ENCODE measurements at regions not wholly inside any gene's neighbourhood (a gene's known extent, or its start where the extent isn't known, plus 50 kb on each side); places are given as distances from the start of the nearest gene placed in this dataset.
"Not testable (repeated sequence)": the region's sequence is repeated elsewhere in the genome, so short reads cannot be mapped to it uniquely, and the experiment has no call there.

- DNase-seq (ENCODE audit: low spot score) = no peak
These were observed 446.6 kb downstream of the KCNJ18 start for GRCh38 chr17:22138861-22139469.

- no peak for DNase-seq (ENCODE audit: low spot score)
These were observed 449.8 kb downstream of the KCNJ18 start for GRCh38 chr17:22142091-22142490.

- DNase-seq (ENCODE audit: low spot score) = no peak
These were observed 453.4 kb downstream of the KCNJ18 start for GRCh38 chr17:22145605-22146178.

- DNase-seq (ENCODE audit: low spot score) = no peak
These were observed 466.0 kb downstream of the KCNJ18 start for GRCh38 chr17:22158364-22158763.

- DNase-seq (ENCODE audit: low spot score) = no peak
These were observed 469.1 kb downstream of the KCNJ18 start for GRCh38 chr17:22161376-22161775.

- DNase-seq (ENCODE audit: low spot score) = no peak
These were observed 479.3 kb downstream of the KCNJ18 start for GRCh38 chr17:22171631-22172030.

- DNase-seq (ENCODE audit: low spot score) = no peak
These were observed 500.8 kb downstream of the KCNJ18 start for GRCh38 chr17:22193113-22193512.

- not testable (repeated sequence) for DNase-seq (ENCODE audit: low spot score)
These were observed 507.9 kb downstream of the KCNJ18 start for GRCh38 chr17:22200187-22200586.

GRCh38 chr17:22202702-22203101, 510.4 kb downstream of the KCNJ18 start:
- DNase-seq (ENCODE audit: low spot score) = no peak

GRCh38 chr17:22203208-22203715, 510.9 kb downstream of the KCNJ18 start:
- DNase-seq (ENCODE audit: low spot score) = no peak

GRCh38 chr17:22204076-22204475, 511.8 kb downstream of the KCNJ18 start:
- DNase-seq (ENCODE audit: low spot score) = not testable (repeated sequence)

- not testable (repeated sequence) for DNase-seq (ENCODE audit: low spot score)
These were observed 517.9 kb downstream of the KCNJ18 start for GRCh38 chr17:22210212-22210611.

GRCh38 chr17:22213169-22213568, 520.8 kb downstream of the KCNJ18 start:
- DNase-seq (ENCODE audit: low spot score) = not testable (repeated sequence)

GRCh38 chr17:22217135-22217534, 524.8 kb downstream of the KCNJ18 start:
- no peak for DNase-seq (ENCODE audit: low spot score)

- DNase-seq (ENCODE audit: low spot score) = no peak
These were observed 529.0 kb downstream of the KCNJ18 start for GRCh38 chr17:22221344-22221743.

- not testable (repeated sequence) for DNase-seq (ENCODE audit: low spot score)
These were observed 534.2 kb downstream of the KCNJ18 start for GRCh38 chr17:22226477-22226876.

GRCh38 chr17:22226932-22227331, 534.6 kb downstream of the KCNJ18 start:
- not testable (repeated sequence) for DNase-seq (ENCODE audit: low spot score)

- DNase-seq (ENCODE audit: low spot score) = not testable (repeated sequence)
These were observed 535.6 kb downstream of the KCNJ18 start for GRCh38 chr17:22227699-22228553.

- not testable (repeated sequence) for DNase-seq (ENCODE audit: low spot score)
These were observed 537.5 kb downstream of the KCNJ18 start for GRCh38 chr17:22229821-22230220.

GRCh38 chr17:22233382-22233781, 541.1 kb downstream of the KCNJ18 start:
- DNase-seq (ENCODE audit: low spot score) = no peak

- no peak for DNase-seq (ENCODE audit: low spot score)
These were observed 550.1 kb downstream of the KCNJ18 start for GRCh38 chr17:22242472-22242871.

- DNase-seq (ENCODE audit: low spot score) = no peak
These were observed 559.2 kb downstream of the KCNJ18 start for GRCh38 chr17:22251498-22251897.

GRCh38 chr17:22253007-22253406, 560.7 kb downstream of the KCNJ18 start:
- DNase-seq (ENCODE audit: low spot score) = no peak

Data from SW480 (cell line).